WTC11 (cell line): ENCODE measurements at regions not wholly inside any gene's neighbourhood (a gene's known extent, or its start where the extent isn't known, plus 50 kb on each side); places are given as distances from the start of the nearest gene placed in this dataset.

Source experiments
- CTCF ChIP-seq: fragments of 200-600 bp; IDR thresholded peaks from 2 replicates; pipeline ENCODE4 v1.8.0; 2022; ENCODE audit warnings: antibody characterized with exemption
- E2F1 ChIP-seq: sonication (generic); formaldehyde crosslinking; IDR thresholded peaks from 2 replicates; pipeline ENCODE4 v1.8.0; 2022; ENCODE audit warnings: mild to moderate bottlenecking, missing genetic modification reagents
- FOXJ3 ChIP-seq: sonication (generic); formaldehyde crosslinking; IDR thresholded peaks from 2 replicates; pipeline ENCODE4 v1.9.0; 2021; ENCODE audit warnings: missing genetic modification reagents, mild to moderate bottlenecking, borderline replicate concordance
- ZNF219 ChIP-seq: sonication (generic); formaldehyde crosslinking; IDR thresholded peaks from 2 replicates; pipeline ENCODE4 v1.8.0; 2023; ENCODE audit warnings: missing genetic modification reagents, mild to moderate bottlenecking, borderline replicate concordance
- TF ChIP-seq, protein P1 (sequence below): sonication (generic); formaldehyde crosslinking; IDR thresholded peaks from 2 replicates; pipeline ENCODE4 v1.8.0; 2023; ENCODE audit warnings: missing genetic modification reagents, mild to moderate bottlenecking, borderline replicate concordance
- TF ChIP-seq, protein P2 (sequence below): sonication (generic); formaldehyde crosslinking; IDR thresholded peaks from 2 replicates; pipeline ENCODE4 v1.8.0; 2022; ENCODE audit warnings: mild to moderate bottlenecking, missing genetic modification reagents
- TF ChIP-seq, protein P3 (sequence below): fragments of 250-450 bp; sonication (Bioruptor Pico); IDR thresholded peaks from 2 replicates; pipeline ENCODE4 v1.9.0; 2021; ENCODE audit warnings: mild to moderate bottlenecking
- TF ChIP-seq, protein P4 (sequence below): sonication (generic); formaldehyde crosslinking; IDR thresholded peaks from 2 replicates; pipeline ENCODE4 v1.8.0; 2022; ENCODE audit warnings: mild to moderate bottlenecking, missing genetic modification reagents

DNA sequence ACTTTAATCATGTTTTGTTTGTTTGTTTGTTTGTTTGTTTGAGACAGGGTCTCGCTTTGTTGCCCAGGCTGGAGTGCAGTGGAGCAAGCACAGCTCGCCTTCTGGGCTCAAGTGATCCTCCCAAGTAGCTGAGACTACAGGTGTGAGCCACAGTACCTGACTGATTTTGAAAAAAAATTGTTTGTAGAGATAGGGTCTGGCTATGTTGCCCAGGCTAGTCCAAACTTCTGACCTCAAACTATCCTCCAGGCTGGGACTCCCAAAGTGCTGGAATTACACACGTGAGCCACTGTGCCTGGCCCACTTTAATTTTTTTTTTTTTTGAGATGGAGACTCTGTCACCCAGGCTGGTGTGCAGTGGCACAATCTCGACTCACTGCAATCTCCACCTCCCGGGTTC is 74.8 kb upstream of the CLDN5 start:
- TF ChIP-seq, protein P1, sequence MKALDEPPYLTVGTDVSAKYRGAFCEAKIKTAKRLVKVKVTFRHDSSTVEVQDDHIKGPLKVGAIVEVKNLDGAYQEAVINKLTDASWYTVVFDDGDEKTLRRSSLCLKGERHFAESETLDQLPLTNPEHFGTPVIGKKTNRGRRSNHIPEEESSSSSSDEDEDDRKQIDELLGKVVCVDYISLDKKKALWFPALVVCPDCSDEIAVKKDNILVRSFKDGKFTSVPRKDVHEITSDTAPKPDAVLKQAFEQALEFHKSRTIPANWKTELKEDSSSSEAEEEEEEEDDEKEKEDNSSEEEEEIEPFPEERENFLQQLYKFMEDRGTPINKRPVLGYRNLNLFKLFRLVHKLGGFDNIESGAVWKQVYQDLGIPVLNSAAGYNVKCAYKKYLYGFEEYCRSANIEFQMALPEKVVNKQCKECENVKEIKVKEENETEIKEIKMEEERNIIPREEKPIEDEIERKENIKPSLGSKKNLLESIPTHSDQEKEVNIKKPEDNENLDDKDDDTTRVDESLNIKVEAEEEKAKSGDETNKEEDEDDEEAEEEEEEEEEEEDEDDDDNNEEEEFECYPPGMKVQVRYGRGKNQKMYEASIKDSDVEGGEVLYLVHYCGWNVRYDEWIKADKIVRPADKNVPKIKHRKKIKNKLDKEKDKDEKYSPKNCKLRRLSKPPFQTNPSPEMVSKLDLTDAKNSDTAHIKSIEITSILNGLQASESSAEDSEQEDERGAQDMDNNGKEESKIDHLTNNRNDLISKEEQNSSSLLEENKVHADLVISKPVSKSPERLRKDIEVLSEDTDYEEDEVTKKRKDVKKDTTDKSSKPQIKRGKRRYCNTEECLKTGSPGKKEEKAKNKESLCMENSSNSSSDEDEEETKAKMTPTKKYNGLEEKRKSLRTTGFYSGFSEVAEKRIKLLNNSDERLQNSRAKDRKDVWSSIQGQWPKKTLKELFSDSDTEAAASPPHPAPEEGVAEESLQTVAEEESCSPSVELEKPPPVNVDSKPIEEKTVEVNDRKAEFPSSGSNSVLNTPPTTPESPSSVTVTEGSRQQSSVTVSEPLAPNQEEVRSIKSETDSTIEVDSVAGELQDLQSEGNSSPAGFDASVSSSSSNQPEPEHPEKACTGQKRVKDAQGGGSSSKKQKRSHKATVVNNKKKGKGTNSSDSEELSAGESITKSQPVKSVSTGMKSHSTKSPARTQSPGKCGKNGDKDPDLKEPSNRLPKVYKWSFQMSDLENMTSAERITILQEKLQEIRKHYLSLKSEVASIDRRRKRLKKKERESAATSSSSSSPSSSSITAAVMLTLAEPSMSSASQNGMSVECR = no peak
- no peak for TF ChIP-seq CTCF
- TF ChIP-seq, protein P2, sequence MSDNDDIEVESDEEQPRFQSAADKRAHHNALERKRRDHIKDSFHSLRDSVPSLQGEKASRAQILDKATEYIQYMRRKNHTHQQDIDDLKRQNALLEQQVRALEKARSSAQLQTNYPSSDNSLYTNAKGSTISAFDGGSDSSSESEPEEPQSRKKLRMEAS (CRISPR knock-in tag) = no peak
- TF ChIP-seq E2F1 (CRISPR knock-in tag) = no peak
- TF ChIP-seq FOXJ3 (CRISPR knock-in tag) = no peak
- TF ChIP-seq, protein P3, sequence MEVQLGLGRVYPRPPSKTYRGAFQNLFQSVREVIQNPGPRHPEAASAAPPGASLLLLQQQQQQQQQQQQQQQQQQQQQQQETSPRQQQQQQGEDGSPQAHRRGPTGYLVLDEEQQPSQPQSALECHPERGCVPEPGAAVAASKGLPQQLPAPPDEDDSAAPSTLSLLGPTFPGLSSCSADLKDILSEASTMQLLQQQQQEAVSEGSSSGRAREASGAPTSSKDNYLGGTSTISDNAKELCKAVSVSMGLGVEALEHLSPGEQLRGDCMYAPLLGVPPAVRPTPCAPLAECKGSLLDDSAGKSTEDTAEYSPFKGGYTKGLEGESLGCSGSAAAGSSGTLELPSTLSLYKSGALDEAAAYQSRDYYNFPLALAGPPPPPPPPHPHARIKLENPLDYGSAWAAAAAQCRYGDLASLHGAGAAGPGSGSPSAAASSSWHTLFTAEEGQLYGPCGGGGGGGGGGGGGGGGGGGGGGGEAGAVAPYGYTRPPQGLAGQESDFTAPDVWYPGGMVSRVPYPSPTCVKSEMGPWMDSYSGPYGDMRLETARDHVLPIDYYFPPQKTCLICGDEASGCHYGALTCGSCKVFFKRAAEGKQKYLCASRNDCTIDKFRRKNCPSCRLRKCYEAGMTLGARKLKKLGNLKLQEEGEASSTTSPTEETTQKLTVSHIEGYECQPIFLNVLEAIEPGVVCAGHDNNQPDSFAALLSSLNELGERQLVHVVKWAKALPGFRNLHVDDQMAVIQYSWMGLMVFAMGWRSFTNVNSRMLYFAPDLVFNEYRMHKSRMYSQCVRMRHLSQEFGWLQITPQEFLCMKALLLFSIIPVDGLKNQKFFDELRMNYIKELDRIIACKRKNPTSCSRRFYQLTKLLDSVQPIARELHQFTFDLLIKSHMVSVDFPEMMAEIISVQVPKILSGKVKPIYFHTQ (CRISPR knock-in tag) = no peak
- TF ChIP-seq ZNF219 (CRISPR knock-in tag) = no peak
- TF ChIP-seq, protein P4, sequence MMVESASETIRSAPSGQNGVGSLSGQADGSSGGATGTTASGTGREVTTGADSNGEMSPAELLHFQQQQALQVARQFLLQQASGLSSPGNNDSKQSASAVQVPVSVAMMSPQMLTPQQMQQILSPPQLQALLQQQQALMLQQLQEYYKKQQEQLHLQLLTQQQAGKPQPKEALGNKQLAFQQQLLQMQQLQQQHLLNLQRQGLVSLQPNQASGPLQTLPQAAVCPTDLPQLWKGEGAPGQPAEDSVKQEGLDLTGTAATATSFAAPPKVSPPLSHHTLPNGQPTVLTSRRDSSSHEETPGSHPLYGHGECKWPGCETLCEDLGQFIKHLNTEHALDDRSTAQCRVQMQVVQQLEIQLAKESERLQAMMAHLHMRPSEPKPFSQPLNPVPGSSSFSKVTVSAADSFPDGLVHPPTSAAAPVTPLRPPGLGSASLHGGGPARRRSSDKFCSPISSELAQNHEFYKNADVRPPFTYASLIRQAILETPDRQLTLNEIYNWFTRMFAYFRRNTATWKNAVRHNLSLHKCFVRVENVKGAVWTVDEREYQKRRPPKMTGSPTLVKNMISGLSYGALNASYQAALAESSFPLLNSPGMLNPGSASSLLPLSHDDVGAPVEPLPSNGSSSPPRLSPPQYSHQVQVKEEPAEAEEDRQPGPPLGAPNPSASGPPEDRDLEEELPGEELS (CRISPR knock-in tag) = no peak
